Testis (tissue), 2 donors: ENCODE measurements at regions not wholly inside any gene's neighbourhood (a gene's known extent, or its start where the extent isn't known, plus 50 kb on each side); places are given as distances from the start of the nearest gene placed in this dataset.

Experiments
- POLR2A ChIP-seq: fragments of 450-650 bp; IDR thresholded peaks from one replicate; pipeline ENCODE4 v1.6.1; 2017; ENCODE audit warnings: antibody characterized with exemption, mild to moderate bottlenecking, moderate library complexity
- TF ChIP-seq, protein P1 (sequence below), 3 experiments: fragments of 450-650 bp in 2 of 3; fragments of 200-600 bp in 1 of 3; sonication (generic) in 1 of 3; IDR thresholded peaks; one replicate each; pipeline ENCODE4 v1.5.1; 2016 to 2019; ENCODE audit warnings: antibody characterized with exemption in 3 of 3, mild to moderate bottlenecking in 2 of 3, moderate library complexity in 1 of 3

DNA sequence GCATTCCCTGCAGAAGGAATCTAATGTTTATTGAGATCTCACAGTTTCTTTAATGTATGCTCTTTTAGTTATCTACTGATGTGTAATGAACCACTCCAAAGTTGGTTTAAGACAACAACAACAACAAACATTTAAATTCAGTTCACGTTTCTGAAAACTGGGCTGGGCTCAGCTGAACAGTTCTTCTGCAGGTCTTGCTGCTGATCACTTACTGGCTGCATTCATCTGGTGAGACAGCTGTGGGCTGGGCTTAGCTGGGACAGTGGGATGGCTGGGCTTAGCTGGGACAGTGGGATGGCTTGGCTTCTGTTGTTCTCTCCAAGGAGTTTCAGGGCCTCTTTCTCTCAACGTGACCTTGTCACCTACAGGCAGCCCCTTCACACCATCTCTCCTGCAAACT lies 544.3 kb upstream of the CDH5 start:
- TF ChIP-seq, protein P1, sequence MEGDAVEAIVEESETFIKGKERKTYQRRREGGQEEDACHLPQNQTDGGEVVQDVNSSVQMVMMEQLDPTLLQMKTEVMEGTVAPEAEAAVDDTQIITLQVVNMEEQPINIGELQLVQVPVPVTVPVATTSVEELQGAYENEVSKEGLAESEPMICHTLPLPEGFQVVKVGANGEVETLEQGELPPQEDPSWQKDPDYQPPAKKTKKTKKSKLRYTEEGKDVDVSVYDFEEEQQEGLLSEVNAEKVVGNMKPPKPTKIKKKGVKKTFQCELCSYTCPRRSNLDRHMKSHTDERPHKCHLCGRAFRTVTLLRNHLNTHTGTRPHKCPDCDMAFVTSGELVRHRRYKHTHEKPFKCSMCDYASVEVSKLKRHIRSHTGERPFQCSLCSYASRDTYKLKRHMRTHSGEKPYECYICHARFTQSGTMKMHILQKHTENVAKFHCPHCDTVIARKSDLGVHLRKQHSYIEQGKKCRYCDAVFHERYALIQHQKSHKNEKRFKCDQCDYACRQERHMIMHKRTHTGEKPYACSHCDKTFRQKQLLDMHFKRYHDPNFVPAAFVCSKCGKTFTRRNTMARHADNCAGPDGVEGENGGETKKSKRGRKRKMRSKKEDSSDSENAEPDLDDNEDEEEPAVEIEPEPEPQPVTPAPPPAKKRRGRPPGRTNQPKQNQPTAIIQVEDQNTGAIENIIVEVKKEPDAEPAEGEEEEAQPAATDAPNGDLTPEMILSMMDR (IDR thresholded peaks at IDR 0.05): no peak
- TF ChIP-seq POLR2A: no peak
